ENCODE measurements at regions not wholly inside any gene's neighbourhood (a gene's known extent, or its start where the extent isn't known, plus 50 kb on each side); places are given as distances from the start of the nearest gene placed in this dataset.

GRCh38 chr1:186541003-186541402 is 80.1 kb upstream of the PDC start (continued):
- TF ChIP-seq SP1 (IDR thresholded peaks at IDR 0.05; ENCODE audit: low read depth, low read length): no peak
- no peak for TF ChIP-seq MTA3 (IDR thresholded peaks at IDR 0.05; ENCODE audit: borderline replicate concordance, low read length)
- no peak for TF ChIP-seq EZH2 (IDR thresholded peaks at IDR 0.05; ENCODE audit: borderline replicate concordance, control insufficient read depth, low read depth, low read length)
- TF ChIP-seq HDGF (IDR thresholded peaks at IDR 0.05): no peak
- TF ChIP-seq EP300 (IDR thresholded peaks at IDR 0.05; ENCODE audit: borderline replicate concordance in 1 of 2, control insufficient read depth in 1 of 2, low read depth in 2 of 2, low read length in 2 of 2): no peak
- TF ChIP-seq CBX3 (IDR thresholded peaks at IDR 0.05; ENCODE audit: borderline replicate concordance, low read depth): no peak
- no peak for TF ChIP-seq BCLAF1 (IDR thresholded peaks at IDR 0.05)
- TF ChIP-seq ZNF622 (IDR thresholded peaks at IDR 0.05): no peak
- TF ChIP-seq CEBPB (IDR thresholded peaks at IDR 0.05; ENCODE audit: borderline replicate concordance in 1 of 2, low read depth in 2 of 2, low read length in 2 of 2): no peak
- no peak for TF ChIP-seq SREBF2 (IDR thresholded peaks at IDR 0.05; ENCODE audit: low read length)

- Histone ChIP-seq H3K9ac (ENCODE audit: control insufficient read depth, insufficient read depth, low read length) (no peak overlapping the region), H4K20me1 (ENCODE audit: control insufficient read depth, insufficient read depth) (no peaks in the 10 kb centered on the region), H3K9me3 (replicated peaks; ENCODE audit: control insufficient read depth, insufficient read depth, low read length) (no peaks in the 10 kb centered on the region; the same call in 1 of the 3 replicates), H3K36me3 (ENCODE audit: control insufficient read depth in 2 of 2, insufficient read depth in 2 of 2, low read length in 1 of 2) (no peaks in the 10 kb centered on the region), H2AFZ (ENCODE audit: control insufficient read depth, low read depth, low read length) (no peak overlapping the region), H3K4me2 (ENCODE audit: control insufficient read depth, insufficient read depth) (no peak overlapping the region), H3K27ac (ENCODE audit: control insufficient read depth, insufficient read depth) (no peak overlapping the region), H3K4me1 (ENCODE audit: control insufficient read depth, insufficient read depth, low read length) (no peaks in the 10 kb centered on the region), H3K27me3 (replicated peaks in 1 of 2; ENCODE audit: control insufficient read depth in 2 of 2, insufficient read depth in 2 of 2, low read length in 1 of 2) (no peaks in the 10 kb centered on the region), H3K4me3 (no peak overlapping the region), H3K79me2 (ENCODE audit: control insufficient read depth, insufficient read depth, low read length) (no peaks in the 10 kb centered on the region)
- 18% methylated on average over 3 of the region's 3 CpGs for WGBS (ENCODE audit: insufficient coverage, insufficient replicate concordance, low lambda C conversion rate, missing lambda C conversion rate)
- no peak for ATAC-seq
- ChIA-PET RAD21 (ENCODE audit: unreplicated experiment) (no interaction called here), POLR2A (no interaction called here), SMC1A (ENCODE audit: uncharacterized antibody, unreplicated experiment) (interaction anchor here (0.6 kb wide), 1 partner anchor 260 kb away, joined by 3 read pairs; no protein-coding TSS in a partner anchor), CTCF (no interaction called here)
- no peak for DNase-seq (ENCODE audit: low read depth, low spot score)
- no peak for FAIRE-seq
- intact Hi-C loops (cut with micrococcal nuclease; ENCODE audit: unreplicated experiment): no loop called here
- BruUV-seq (replicated peaks): no TSS peak
- in situ Hi-C loops (cut with MboI): no loop called here
- TF ChIP-seq SMARCA5 (IDR thresholded peaks at IDR 0.05) (no peak), POLR2A (IDR thresholded peaks at IDR 0.05; ENCODE audit: low read depth, low read length) (no peak), NR2C2 (IDR thresholded peaks at IDR 0.05; ENCODE audit: borderline replicate concordance, control insufficient read depth, insufficient read length, low read depth) (no peak), BHLHE40 (IDR thresholded peaks at IDR 0.05; ENCODE audit: borderline replicate concordance in 1 of 2, low read depth in 2 of 2, low read length in 1 of 2) (no peak), WRNIP1 (IDR thresholded peaks at IDR 0.05; ENCODE audit: borderline replicate concordance, low read depth, low read length) (no peak), HDAC2 (IDR thresholded peaks at IDR 0.05) (no peak), CEBPZ (IDR thresholded peaks at IDR 0.05; ENCODE audit: low read depth, low read length) (no peak), EGR1 (IDR thresholded peaks at IDR 0.05; ENCODE audit: borderline replicate concordance in 1 of 2, low read depth in 2 of 2, low read length in 2 of 2) (no peak), SPI1 (IDR thresholded peaks at IDR 0.05; ENCODE audit: borderline replicate concordance, insufficient read depth, low read depth, low read length) (no peak)
Observed at GRCh38 chr1:186540521-186540920, 79.6 kb upstream of the PDC start.
